Upper lobe of right lung (tissue), 1 donor: ENCODE measurements at regions not wholly inside any gene's neighbourhood (a gene's known extent, or its start where the extent isn't known, plus 50 kb on each side); places are given as distances from the start of the nearest gene placed in this dataset.
"Not testable (repeated sequence)": the region's sequence is repeated elsewhere in the genome, so short reads cannot be mapped to it uniquely, and the experiment has no call there.

Experiments used
- ATAC-seq: fragments of 200-7000 bp; cut with Tn5 transposase; one replicate; pipeline ENCODE4 v1.9.1; 2020; ENCODE audit warnings: mild to moderate bottlenecking, moderate library complexity
- DNase-seq: peaks from one replicate; pipeline ENCODE4 v3.0.0-alpha.2; 2020
- H3K27ac ChIP-seq: fragments of 200-600 bp; one replicate; pipeline ENCODE4 v1.8.0; 2022
- H3K27me3 ChIP-seq: fragments of 200-600 bp; one replicate; pipeline ENCODE4 v1.8.0; 2022; ENCODE audit warnings: mild to moderate bottlenecking
- H3K36me3 ChIP-seq: fragments of 200-600 bp; one replicate; pipeline ENCODE4 v1.8.0; 2022
- H3K4me1 ChIP-seq: fragments of 200-600 bp; one replicate; pipeline ENCODE4 v1.8.0; 2022
- H3K4me3 ChIP-seq: fragments of 200-600 bp; one replicate; pipeline ENCODE4 v1.8.0; 2022; ENCODE audit warnings: mild to moderate bottlenecking
- H3K9me3 ChIP-seq: fragments of 200-600 bp; one replicate; pipeline ENCODE4 v1.8.0; 2022
- CTCF ChIP-seq: fragments of 200-600 bp; IDR thresholded peaks from one replicate; pipeline ENCODE4 v1.8.0; 2022; ENCODE audit warnings: antibody characterized with exemption
- intact Hi-C: fragments of 100-400 bp; cut with DNase I; formaldehyde crosslinking; loops from one replicate; pipeline ENCODE4 v1.11.0; 2022
- donor health status: DM: no; HTN: yes; CAD: no; lungs with severe emphysema.

- no peak for TF ChIP-seq CTCF
- H3K4me1 ChIP-seq = no peaks in the 10 kb centered on the region
- intact Hi-C loops = no loop called here
- no peak for DNase-seq
- no peak overlapping the region for H3K27ac ChIP-seq
- no peaks in the 10 kb centered on the region for H3K36me3 ChIP-seq
- H3K27me3 ChIP-seq = no peaks in the 10 kb centered on the region
- ATAC-seq = no peak
- H3K9me3 ChIP-seq = no peaks in the 10 kb centered on the region
- H3K4me3 ChIP-seq = no peak overlapping the region
Observed at GRCh38 chr6:66127061-66127460, 420.0 kb upstream of the EYS start.

- TF ChIP-seq CTCF = no peak
- ATAC-seq = peak; percentile 23
- intact Hi-C loops = no loop called here
Observed at GRCh38 chr6:66126358-66126757, 419.3 kb upstream of the EYS start.

GRCh38 chr6:66103954-66104353, 396.9 kb upstream of the EYS start:
- no peak for TF ChIP-seq CTCF
- intact Hi-C loops = no loop called here
- no peaks in the 10 kb centered on the region for H3K36me3 ChIP-seq
- DNase-seq = no peak
- ATAC-seq = peak; percentile 41
- no peaks in the 10 kb centered on the region for H3K27me3 ChIP-seq
- no peaks in the 10 kb centered on the region for H3K9me3 ChIP-seq
- H3K4me1 ChIP-seq = peaks cover 9% of the 10 kb centered on the region
- H3K4me3 ChIP-seq = no peak overlapping the region
- H3K27ac ChIP-seq = no peak overlapping the region

More at GRCh38 chr6:66126358-66126757, 419.3 kb upstream of the EYS start:
- Histone ChIP-seq H3K27ac (no peak overlapping the region), H3K4me1 (no peaks in the 10 kb centered on the region), H3K36me3 (no peaks in the 10 kb centered on the region), H3K9me3 (no peaks in the 10 kb centered on the region), H3K27me3 (no peaks in the 10 kb centered on the region), H3K4me3 (no peak overlapping the region)
- DNase-seq = no peak

- TF ChIP-seq CTCF = no peak
- no peaks in the 10 kb centered on the region for H3K27me3 ChIP-seq
- H3K36me3 ChIP-seq = no peaks in the 10 kb centered on the region
- no peak overlapping the region for H3K4me3 ChIP-seq
- ATAC-seq (no peak), DNase-seq (no peak)
- H3K4me1 ChIP-seq = peaks cover 9% of the 10 kb centered on the region
- no peak overlapping the region for H3K27ac ChIP-seq
- no peaks in the 10 kb centered on the region for H3K9me3 ChIP-seq
- intact Hi-C loops = no loop called here
Observed at GRCh38 chr6:66103354-66103753, 396.3 kb upstream of the EYS start.

- DNase-seq (peak; percentile 51), ATAC-seq (no peak)
- no peaks in the 10 kb centered on the region for H3K4me1 ChIP-seq
- no peak for TF ChIP-seq CTCF
- no peak overlapping the region for H3K4me3 ChIP-seq
- no peaks in the 10 kb centered on the region for H3K36me3 ChIP-seq
- intact Hi-C loops = no loop called here
- H3K9me3 ChIP-seq = no peaks in the 10 kb centered on the region
- no peaks in the 10 kb centered on the region for H3K27me3 ChIP-seq
- no peak overlapping the region for H3K27ac ChIP-seq
Observed at GRCh38 chr6:66096679-66097078, 389.7 kb upstream of the EYS start.

GRCh38 chr6:66094615-66095014, 387.6 kb upstream of the EYS start:
- no peak overlapping the region for H3K4me3 ChIP-seq
- DNase-seq (peak; percentile 63), ATAC-seq (no peak)
- no peaks in the 10 kb centered on the region for H3K9me3 ChIP-seq
- H3K27ac ChIP-seq = no peak overlapping the region
- intact Hi-C loops = no loop called here
- TF ChIP-seq CTCF = no peak
- no peaks in the 10 kb centered on the region for H3K4me1 ChIP-seq
- H3K27me3 ChIP-seq = no peaks in the 10 kb centered on the region
- H3K36me3 ChIP-seq = no peaks in the 10 kb centered on the region

GRCh38 chr6:66092306-66092705, 385.3 kb upstream of the EYS start:
- H3K9me3 ChIP-seq, H3K4me1 ChIP-seq, DNase-seq, H3K4me3 ChIP-seq, H3K36me3 ChIP-seq, intact Hi-C loops, H3K27me3 ChIP-seq, H3K27ac ChIP-seq, ATAC-seq: not testable (repeated sequence)
